HEK293 (cell line): ENCODE measurements at regions not wholly inside any gene's neighbourhood (a gene's known extent, or its start where the extent isn't known, plus 50 kb on each side); places are given as distances from the start of the nearest gene placed in this dataset.

Source experiments
- CTCF ChIA-PET: fragments of 350-600 bp; formaldehyde crosslinking; extraction: SDS; loops from one replicate; lab custom pipeline; 2021; ENCODE audit warnings: antibody characterized with exemption; lab: Yijun Ruan, JAX
- POLR2A ChIA-PET: fragments of 300-600 bp; formaldehyde crosslinking; extraction: SDS; loops from one replicate; lab custom pipeline; 2020; ENCODE audit warnings: antibody characterized with exemption, inconsistent platforms; lab: Yijun Ruan, JAX
- H3K27ac ChIP-seq: fragments of 200-500 bp; sonication (Bioruptor generic); 2 replicates; pipeline ENCODE4 v1.5.1; 2014; ENCODE audit warnings: low read depth, low read length, control low read depth, inconsistent platforms; ENCODE audit errors: extremely low read depth
- H3K36me3 ChIP-seq, 2 experiments: fragments of 200-500 bp in 1 of 2; sonication (Bioruptor generic) in 1 of 2; 1 replicate in 1 of 2; 2 replicates in 1 of 2; pipeline ENCODE4 v1.5.1; 2014 to 2017; ENCODE audit warnings: inconsistent platforms in 2 of 2, low read length in 2 of 2; ENCODE audit not compliant: control insufficient read depth in 2 of 2, insufficient read depth in 1 of 2
- H3K4me1 ChIP-seq: fragments of 200-500 bp; sonication (Bioruptor generic); 2 replicates; pipeline ENCODE4 v1.5.1; 2014; ENCODE audit warnings: mild to moderate bottlenecking, low read length, inconsistent platforms; ENCODE audit not compliant: control insufficient read depth, insufficient read depth
- H3K4me3 ChIP-seq: 2 replicates; pipeline ENCODE4 v1.5.1; 2011; ENCODE audit warnings: low read depth, mild to moderate bottlenecking, control low read depth, low read length, moderate library complexity
- H3K9me3 ChIP-seq: fragments of 200-500 bp; sonication (Bioruptor generic); 2 replicates; pipeline ENCODE4 v1.5.1; 2014; ENCODE audit warnings: low read depth, low read length, inconsistent platforms; ENCODE audit not compliant: control insufficient read depth, insufficient read depth
- MYNN ChIP-seq: fragments of 450-650 bp; formaldehyde crosslinking; IDR thresholded peaks from 2 replicates; pipeline ENCODE4 v1.5.1; 2016; ENCODE audit warnings: missing biosample characterization, missing genetic modification characterization, borderline replicate concordance
- MZF1 ChIP-seq: fragments of 450-650 bp; formaldehyde crosslinking; IDR thresholded peaks from 2 replicates; pipeline ENCODE4 v1.5.1; 2017; ENCODE audit warnings: missing biosample characterization, missing genetic modification characterization, borderline replicate concordance
- PRDM10 ChIP-seq: fragments of 450-650 bp; formaldehyde crosslinking; IDR thresholded peaks from 2 replicates; pipeline ENCODE4 v1.5.1; 2016; ENCODE audit warnings: missing biosample characterization, missing genetic modification characterization
- PRDM2 ChIP-seq: fragments of 450-650 bp; formaldehyde crosslinking; IDR thresholded peaks from 2 replicates; pipeline ENCODE4 v1.5.1; 2016; ENCODE audit warnings: missing biosample characterization, missing genetic modification characterization, borderline replicate concordance
- PRDM4 ChIP-seq: fragments of 450-650 bp; formaldehyde crosslinking; IDR thresholded peaks from 2 replicates; pipeline ENCODE4 v1.5.1; 2017; ENCODE audit warnings: missing biosample characterization, missing genetic modification characterization
- RBAK ChIP-seq: fragments of 450-650 bp; formaldehyde crosslinking; IDR thresholded peaks from 2 replicates; pipeline ENCODE4 v1.5.1; 2016; ENCODE audit warnings: missing biosample characterization, missing genetic modification characterization
- REST ChIP-seq: fragments of 450-650 bp; formaldehyde crosslinking; IDR thresholded peaks from 2 replicates; pipeline ENCODE4 v1.5.1; 2016; ENCODE audit warnings: missing biosample characterization, missing genetic modification characterization
- SP2 ChIP-seq: fragments of 450-650 bp; formaldehyde crosslinking; IDR thresholded peaks from 2 replicates; pipeline ENCODE4 v1.5.1; 2016; ENCODE audit warnings: missing biosample characterization, missing genetic modification characterization
- TRIM28 ChIP-seq: IDR thresholded peaks from 2 replicates; pipeline ENCODE4 v1.6.1; 2011; ENCODE audit warnings: low read length, control low read depth, borderline replicate concordance
- ZBTB7A ChIP-seq: fragments of 450-650 bp; formaldehyde crosslinking; IDR thresholded peaks from 2 replicates; pipeline ENCODE4 v1.5.1; 2016; ENCODE audit warnings: low read depth, missing biosample characterization, missing genetic modification characterization
- ZNF341 ChIP-seq: fragments of 450-650 bp; formaldehyde crosslinking; IDR thresholded peaks from 2 replicates; pipeline ENCODE4; 2016; ENCODE audit warnings: low read depth, missing biosample characterization, missing genetic modification characterization
- ZNF600 ChIP-seq: fragments of 450-650 bp; formaldehyde crosslinking; IDR thresholded peaks from 2 replicates; pipeline ENCODE4 v1.5.1; 2016; ENCODE audit warnings: missing biosample characterization, missing genetic modification characterization
- ZNF654 ChIP-seq: fragments of 450-650 bp; formaldehyde crosslinking; IDR thresholded peaks from 2 replicates; pipeline ENCODE4 v1.5.1; 2016; ENCODE audit warnings: low read depth, missing biosample characterization, missing genetic modification characterization
- ZNF658 ChIP-seq: fragments of 450-650 bp; formaldehyde crosslinking; IDR thresholded peaks from 2 replicates; pipeline ENCODE4; 2016; ENCODE audit warnings: missing biosample characterization, missing genetic modification characterization
- ZNF785 ChIP-seq: fragments of 450-650 bp; formaldehyde crosslinking; IDR thresholded peaks from 2 replicates; pipeline ENCODE4 v1.5.1; 2016; ENCODE audit warnings: missing biosample characterization, missing genetic modification characterization

- Histone ChIP-seq H3K4me1 (peaks cover 28% of the 10 kb centered on the region), H3K4me3 (no peak overlapping the region), H3K9me3 (no peaks in the 10 kb centered on the region), H3K27ac (peak overlapping the region; percentile 20; the same call in 1 of the 2 replicates), H3K36me3 (no peaks in the 10 kb centered on the region)
- CTCF ChIA-PET: interaction anchor here (0.8 to 2.0 kb wide), 4 partner anchors 28 to 200 kb away, joined by 4 to 6 read pairs (median 4); no protein-coding TSS in a partner anchor
- POLR2A ChIA-PET: interaction anchor here (0.6 to 1.2 kb wide), 2 partner anchors 13 to 27 kb away, joined by 3 to 10 read pairs; no protein-coding TSS in a partner anchor
- no peak for TF ChIP-seq MYNN
- TF ChIP-seq ZNF654: peak; percentile 20; the same call in 1 of the 2 replicates
Observed at GRCh38 chr1:116854403-116854690, 55.4 kb upstream of the PTGFRN start.

GRCh38 chr1:116854716-116855115, 55.0 kb upstream of the PTGFRN start:
- TF ChIP-seq ZNF658 (tag by site-specific recombination) (no peak), ZNF785 (tag by site-specific recombination) (no peak), ZBTB7A (tag by site-specific recombination) (no peak), PRDM2 (tag by site-specific recombination) (no peak), PRDM4 (0 out of 2 replicates have a peak, but pooled peaks have one; percentile 39)
- no peaks in the 10 kb centered on the region for H3K9me3 ChIP-seq
- ChIA-PET CTCF (interaction anchor here (0.6 to 2.0 kb wide), 2 partner anchors 28 to 96 kb away, joined by 3 to 6 read pairs; no protein-coding TSS in a partner anchor), POLR2A (interaction anchor here (1.2 kb wide), 1 partner anchor 205 kb away, joined by 5 read pairs; the partner anchor contains the start of gene TTF2)
- H3K27ac ChIP-seq: peak overlapping the region; percentile 8; the same call in 1 of the 2 replicates
- no peaks in the 10 kb centered on the region for H3K36me3 ChIP-seq
- H3K4me1 ChIP-seq: peaks cover 28% of the 10 kb centered on the region
- no peak overlapping the region for H3K4me3 ChIP-seq

- Histone ChIP-seq H3K27ac (peak overlapping the region; percentile 8; the same call in 1 of the 2 replicates), H3K9me3 (no peaks in the 10 kb centered on the region), H3K36me3 (no peaks in the 10 kb centered on the region), H3K4me3 (no peak overlapping the region), H3K4me1 (peaks cover 28% of the 10 kb centered on the region)
- ChIA-PET CTCF (interaction anchor here (0.6 to 2.0 kb wide), 4 partner anchors 13 to 183 kb away, joined by 3 to 6 read pairs (median 5); no protein-coding TSS in a partner anchor), POLR2A (interaction anchor here (1.0 to 1.2 kb wide), 2 partner anchors 18 to 204 kb away, joined by 3 to 5 read pairs; partner anchors contain the start of gene TTF2)
- TF ChIP-seq PRDM10 (tag by site-specific recombination) (no peak), MZF1 (tag by site-specific recombination) (no peak), RBAK (tag by site-specific recombination) (no peak), ZNF341 (no peak), SP2 (no peak), ZNF600 (tag by site-specific recombination) (peak; percentile 69), TRIM28 (no peak), REST (tag by site-specific recombination) (no peak)
Observed at GRCh38 chr1:116855191-116855619, 54.5 kb upstream of the PTGFRN start.
